ENCODE measurements at regions not wholly inside any gene's neighbourhood (a gene's known extent, or its start where the extent isn't known, plus 50 kb on each side); places are given as distances from the start of the nearest gene placed in this dataset.
"Not testable (repeated sequence)": the region's sequence is repeated elsewhere in the genome, so short reads cannot be mapped to it uniquely, and the experiment has no call there.

DNA sequence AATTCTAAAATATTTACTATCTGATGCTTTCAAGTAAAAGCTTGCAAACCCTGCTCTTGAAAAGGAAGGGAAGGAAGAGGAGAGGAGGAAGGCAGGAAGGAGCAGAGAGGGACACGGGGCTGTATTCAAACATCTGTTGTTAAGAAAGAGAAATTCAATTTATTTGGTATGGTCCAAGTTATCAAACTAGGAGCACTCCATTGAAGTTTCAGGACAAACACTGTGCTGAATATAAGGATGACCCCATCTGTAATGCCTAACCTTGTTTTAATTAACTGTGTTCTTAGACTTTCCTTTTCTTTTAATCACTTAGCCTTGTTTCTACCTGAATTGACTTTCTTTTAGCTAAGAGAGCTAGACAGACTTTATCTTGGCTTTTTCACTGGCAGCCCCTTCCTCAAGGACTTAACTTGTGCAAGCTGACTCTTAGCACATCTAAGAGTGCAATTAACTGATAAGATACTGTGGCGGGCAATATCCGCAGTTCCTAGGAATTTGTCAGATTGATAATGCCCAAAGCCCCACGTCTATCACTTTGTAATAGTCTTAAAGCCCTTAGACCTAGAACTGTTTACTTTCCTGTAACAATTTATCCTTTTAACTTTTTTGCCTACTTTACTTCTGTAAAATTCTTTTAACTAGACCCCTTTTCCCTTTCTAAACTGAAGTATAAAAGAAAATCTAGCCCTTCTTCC is 123.2 kb upstream of the KRTAP5-11 start:
- H3K36me3 Mint-ChIP-seq (ENCODE audit: low read depth); H3K4me3 Mint-ChIP-seq (ENCODE audit: low read depth); intact Hi-C loops (cut with micrococcal nuclease); H3K9me3 Mint-ChIP-seq; H3K27ac Mint-ChIP-seq; DNase-seq (ENCODE audit: low spot score); H3K4me1 Mint-ChIP-seq (ENCODE audit: low read depth): not testable (repeated sequence)
- H3K27me3 Mint-ChIP-seq (ENCODE audit: low read depth): peaks cover 11% of the 10 kb centered on the region

DNA sequence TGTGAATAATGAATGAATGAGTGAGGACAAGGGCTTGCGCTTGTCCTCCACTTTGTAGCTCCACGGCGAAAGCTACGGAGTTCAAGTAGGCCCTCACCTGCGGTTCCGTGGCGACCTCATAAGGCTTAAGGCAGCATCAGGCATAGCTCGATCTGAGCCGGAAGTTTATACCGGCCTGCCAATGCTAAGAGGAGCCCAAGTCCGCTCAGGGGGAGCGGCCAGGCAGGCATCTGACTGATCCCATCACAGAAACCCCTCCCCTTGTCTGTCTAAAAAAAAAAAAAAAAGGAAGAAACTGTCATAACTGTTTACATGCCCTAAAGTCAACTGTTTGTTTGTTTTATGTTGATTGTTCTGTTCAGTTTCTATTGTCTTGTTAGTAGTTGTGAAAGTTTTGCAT is 124.4 kb upstream of the KRTAP5-11 start:
- H3K27ac Mint-ChIP-seq; intact Hi-C loops (cut with micrococcal nuclease); H3K36me3 Mint-ChIP-seq (ENCODE audit: low read depth); DNase-seq (ENCODE audit: low spot score); H3K4me1 Mint-ChIP-seq (ENCODE audit: low read depth); H3K9me3 Mint-ChIP-seq; H3K4me3 Mint-ChIP-seq (ENCODE audit: low read depth): not testable (repeated sequence)
- peaks cover 12% of the 10 kb centered on the region for H3K27me3 Mint-ChIP-seq (ENCODE audit: low read depth)

- H3K4me3 Mint-ChIP-seq (ENCODE audit: low read depth); H3K9me3 Mint-ChIP-seq; H3K27ac Mint-ChIP-seq; intact Hi-C loops (cut with micrococcal nuclease); DNase-seq (ENCODE audit: low spot score); H3K36me3 Mint-ChIP-seq (ENCODE audit: low read depth); H3K4me1 Mint-ChIP-seq (ENCODE audit: low read depth): not testable (repeated sequence)
- H3K27me3 Mint-ChIP-seq (ENCODE audit: low read depth): peaks cover 11% of the 10 kb centered on the region
Measured at GRCh38 chr11:71709541-71709940, 123.5 kb upstream of the DEFB108B start.

DNA sequence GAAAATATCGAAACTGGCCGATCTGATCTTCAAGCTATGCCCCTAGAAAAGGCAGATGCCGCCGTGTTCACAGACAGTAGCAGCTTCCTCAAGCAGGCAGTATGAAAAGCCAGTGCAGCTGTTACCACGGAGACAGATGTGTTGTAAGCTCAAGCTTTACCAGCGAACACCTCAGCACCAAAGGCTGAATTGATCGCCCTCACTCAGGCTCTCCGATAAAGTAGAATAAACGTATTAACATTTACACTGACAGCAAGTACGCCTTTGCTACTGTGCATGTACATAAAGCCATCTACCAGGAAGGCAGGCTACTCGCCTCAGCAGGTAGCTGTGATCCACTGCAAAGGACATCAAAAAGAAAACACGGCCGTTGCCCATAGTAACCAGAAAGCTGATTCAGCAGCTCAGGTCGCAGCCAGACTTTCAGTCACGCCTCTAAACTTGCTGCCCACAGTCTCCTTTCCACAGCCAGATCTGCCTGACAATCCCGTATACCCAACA is 122.8 kb upstream of the DEFB108B start:
- H3K4me3 Mint-ChIP-seq (ENCODE audit: low read depth); H3K36me3 Mint-ChIP-seq (ENCODE audit: low read depth); intact Hi-C loops (cut with micrococcal nuclease); H3K4me1 Mint-ChIP-seq (ENCODE audit: low read depth); H3K9me3 Mint-ChIP-seq; H3K27ac Mint-ChIP-seq: not testable (repeated sequence)
- peaks cover 11% of the 10 kb centered on the region for H3K27me3 Mint-ChIP-seq (ENCODE audit: low read depth)
- DNase-seq (ENCODE audit: low spot score): peak; percentile 13

GRCh38 chr11:71710701-71711385 is 122.2 kb upstream of the DEFB108B start:
- H3K9me3 Mint-ChIP-seq; H3K36me3 Mint-ChIP-seq (ENCODE audit: low read depth); intact Hi-C loops (cut with micrococcal nuclease); H3K4me3 Mint-ChIP-seq (ENCODE audit: low read depth); DNase-seq (ENCODE audit: low spot score); H3K4me1 Mint-ChIP-seq (ENCODE audit: low read depth); H3K27ac Mint-ChIP-seq: not testable (repeated sequence)
- peaks cover 13% of the 10 kb centered on the region for H3K27me3 Mint-ChIP-seq (ENCODE audit: low read depth)

DNA sequence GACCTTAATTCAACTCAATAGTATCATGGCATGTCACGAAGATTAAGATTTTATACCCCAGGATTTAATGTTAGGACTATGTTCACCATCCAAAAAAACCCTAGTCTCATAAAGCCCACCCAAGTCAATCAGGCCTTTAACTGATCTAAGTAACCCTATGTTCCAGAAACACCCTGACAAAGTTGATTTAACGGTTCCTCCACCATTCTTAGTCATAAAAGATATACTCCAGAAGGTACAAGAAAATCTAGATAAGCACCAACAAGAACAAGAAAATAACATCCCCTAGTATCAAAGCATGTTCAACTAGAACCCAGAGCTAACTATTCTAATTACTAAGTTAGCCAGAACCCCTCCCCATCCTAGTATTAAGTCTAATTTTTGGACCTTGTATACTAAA is 120.7 kb upstream of the DEFB108B start:
- intact Hi-C loops (cut with micrococcal nuclease); H3K9me3 Mint-ChIP-seq; H3K36me3 Mint-ChIP-seq (ENCODE audit: low read depth); H3K4me1 Mint-ChIP-seq (ENCODE audit: low read depth); H3K27ac Mint-ChIP-seq; DNase-seq (ENCODE audit: low spot score); H3K4me3 Mint-ChIP-seq (ENCODE audit: low read depth): not testable (repeated sequence)
- H3K27me3 Mint-ChIP-seq (ENCODE audit: low read depth): peaks cover 11% of the 10 kb centered on the region

DNA sequence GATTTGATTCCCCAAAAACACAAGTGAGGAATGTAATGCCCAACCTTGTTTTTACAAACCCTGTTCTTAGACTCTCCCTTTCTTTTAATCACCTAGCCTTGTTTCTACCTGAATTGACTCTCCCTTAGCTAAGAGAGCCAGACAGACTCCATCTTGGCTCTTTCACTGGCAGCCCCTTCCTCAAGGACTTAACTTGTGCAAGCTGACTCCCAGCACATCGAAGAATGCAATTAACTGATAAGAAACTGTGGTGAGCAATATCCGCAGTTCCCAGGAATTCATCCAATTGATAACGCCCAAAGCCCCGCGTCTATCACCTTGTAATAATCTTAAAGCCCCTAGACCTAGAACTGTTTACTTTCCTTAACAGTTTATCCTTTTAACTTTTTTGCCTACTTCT is 120.2 kb upstream of the DEFB108B start:
- peaks cover 11% of the 10 kb centered on the region for H3K27me3 Mint-ChIP-seq (ENCODE audit: low read depth)
- intact Hi-C loops (cut with micrococcal nuclease); H3K36me3 Mint-ChIP-seq (ENCODE audit: low read depth): not testable (repeated sequence)

DNA sequence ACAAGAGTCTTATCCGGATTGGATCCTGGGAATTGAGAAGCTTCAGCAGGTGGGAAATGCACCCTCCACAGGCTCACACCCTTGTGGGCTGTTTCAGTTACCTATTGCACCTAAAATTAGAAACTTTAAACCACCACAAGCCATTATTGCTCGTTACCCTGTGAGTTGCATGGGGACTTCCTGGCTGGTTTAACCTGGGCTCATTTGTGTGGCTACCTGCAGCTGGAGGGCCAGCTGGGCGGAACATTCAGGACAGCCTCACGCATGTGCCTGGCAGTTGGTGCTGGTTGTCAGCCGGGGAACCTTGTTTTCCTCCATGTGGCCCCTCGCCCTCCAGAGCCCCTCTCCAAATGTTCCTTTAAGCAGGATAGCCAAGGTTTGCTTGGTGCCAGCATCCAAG is 118.5 kb upstream of the DEFB108B start:
- intact Hi-C loops (cut with micrococcal nuclease); H3K27ac Mint-ChIP-seq; DNase-seq (ENCODE audit: low spot score); H3K27me3 Mint-ChIP-seq (ENCODE audit: low read depth); H3K9me3 Mint-ChIP-seq; H3K4me1 Mint-ChIP-seq (ENCODE audit: low read depth); H3K36me3 Mint-ChIP-seq (ENCODE audit: low read depth); H3K4me3 Mint-ChIP-seq (ENCODE audit: low read depth): not testable (repeated sequence)

More for the DNA sequence above, 120.2 kb upstream of the DEFB108B start:
- not testable (repeated sequence) for H3K27ac Mint-ChIP-seq; DNase-seq (ENCODE audit: low spot score); H3K4me3 Mint-ChIP-seq (ENCODE audit: low read depth); H3K9me3 Mint-ChIP-seq; H3K4me1 Mint-ChIP-seq (ENCODE audit: low read depth)

- H3K9me3 Mint-ChIP-seq; H3K36me3 Mint-ChIP-seq (ENCODE audit: low read depth); DNase-seq (ENCODE audit: low spot score); intact Hi-C loops (cut with micrococcal nuclease); H3K27ac Mint-ChIP-seq; H3K27me3 Mint-ChIP-seq (ENCODE audit: low read depth); H3K4me1 Mint-ChIP-seq (ENCODE audit: low read depth); H3K4me3 Mint-ChIP-seq (ENCODE audit: low read depth): not testable (repeated sequence)
Measured at GRCh38 chr11:71721840-71722239, 111.2 kb upstream of the DEFB108B start.

DNA sequence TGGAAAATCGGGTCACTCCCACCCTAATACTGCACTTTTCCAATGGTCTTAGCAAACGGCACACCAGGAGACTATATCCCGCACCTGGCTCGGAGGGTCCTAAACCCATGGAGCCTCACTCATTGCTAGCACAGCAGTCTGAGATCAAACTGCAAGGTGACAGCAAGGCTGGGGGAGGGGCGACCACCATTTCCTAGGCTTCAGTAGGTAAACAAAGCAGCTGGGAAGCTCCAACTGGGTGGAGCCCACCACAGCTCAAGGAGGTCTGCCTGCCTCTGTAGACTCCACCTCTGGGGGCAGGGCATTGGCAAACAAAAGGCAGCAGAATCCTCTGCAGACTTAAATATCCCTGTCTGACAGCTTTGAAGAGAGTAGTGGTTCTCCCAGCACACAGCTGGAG is 109.0 kb upstream of the DEFB108B start:
- H3K36me3 Mint-ChIP-seq (ENCODE audit: low read depth); H3K27ac Mint-ChIP-seq; H3K4me3 Mint-ChIP-seq (ENCODE audit: low read depth); DNase-seq (ENCODE audit: low spot score); intact Hi-C loops (cut with micrococcal nuclease); H3K4me1 Mint-ChIP-seq (ENCODE audit: low read depth); H3K9me3 Mint-ChIP-seq: not testable (repeated sequence)
- H3K27me3 Mint-ChIP-seq (ENCODE audit: low read depth): peaks cover 20% of the 10 kb centered on the region

GRCh38 chr11:71730748-71731147 is 102.3 kb upstream of the DEFB108B start:
- H3K4me1 Mint-ChIP-seq (ENCODE audit: low read depth); H3K4me3 Mint-ChIP-seq (ENCODE audit: low read depth); H3K36me3 Mint-ChIP-seq (ENCODE audit: low read depth); intact Hi-C loops (cut with micrococcal nuclease); DNase-seq (ENCODE audit: low spot score); H3K27ac Mint-ChIP-seq; H3K9me3 Mint-ChIP-seq: not testable (repeated sequence)
- H3K27me3 Mint-ChIP-seq (ENCODE audit: low read depth): peaks cover 20% of the 10 kb centered on the region

GRCh38 chr11:71734368-71734767 is 98.6 kb upstream of the DEFB108B start:
- H3K4me3 Mint-ChIP-seq (ENCODE audit: low read depth); DNase-seq (ENCODE audit: low spot score); H3K27ac Mint-ChIP-seq; H3K9me3 Mint-ChIP-seq; H3K4me1 Mint-ChIP-seq (ENCODE audit: low read depth); intact Hi-C loops (cut with micrococcal nuclease); H3K27me3 Mint-ChIP-seq (ENCODE audit: low read depth); H3K36me3 Mint-ChIP-seq (ENCODE audit: low read depth): not testable (repeated sequence)

DNA sequence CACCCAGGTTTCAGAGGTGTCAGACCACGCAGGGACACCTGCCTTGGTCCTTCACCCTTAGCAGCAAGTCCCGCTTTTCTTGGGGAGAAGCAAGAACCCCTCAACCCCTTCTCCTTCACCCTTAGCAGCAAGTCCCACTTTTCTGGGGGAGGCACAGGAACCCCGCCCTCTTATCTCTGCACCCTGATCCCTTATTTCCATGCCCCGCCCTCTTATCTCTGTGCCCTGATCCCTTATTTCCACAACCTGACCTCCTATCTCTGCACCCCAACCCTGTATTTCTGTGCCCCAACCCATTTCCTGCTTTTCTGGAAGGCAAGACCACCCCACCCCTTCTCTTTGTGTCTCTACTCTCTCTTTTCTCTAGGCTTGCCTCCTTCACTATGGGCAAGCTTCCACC is 94.7 kb upstream of the DEFB108B start:
- intact Hi-C loops (cut with micrococcal nuclease); DNase-seq (ENCODE audit: low spot score); H3K4me3 Mint-ChIP-seq (ENCODE audit: low read depth); H3K27ac Mint-ChIP-seq; H3K36me3 Mint-ChIP-seq (ENCODE audit: low read depth); H3K4me1 Mint-ChIP-seq (ENCODE audit: low read depth); H3K9me3 Mint-ChIP-seq: not testable (repeated sequence)
- H3K27me3 Mint-ChIP-seq (ENCODE audit: low read depth): peaks cover 20% of the 10 kb centered on the region

Measured in activated T-helper 2 cell treated with anti-CD3 and anti-CD28 coated beads, Interferon-gamma antibody, Interleukin-2, Interleukin-4, amounts not matched to agents 10 μg/mL and 5 μg/mL and 100 μg/mL, durations not matched to agents 14 hours and 24 hours and 36 hours (primary cell).